GM18505 (cell line): ENCODE measurements at regions not wholly inside any gene's neighbourhood (a gene's known extent, or its start where the extent isn't known, plus 50 kb on each side); places are given as distances from the start of the nearest gene placed in this dataset.
"Not testable (repeated sequence)": the region's sequence is repeated elsewhere in the genome, so short reads cannot be mapped to it uniquely, and the experiment has no call there.

ENCODE experiments used
- ATAC-seq: cut with Tn5 transposase; IDR thresholded peaks from one replicate; pipeline ENCODE4 v1.9.1; 2021; ENCODE audit not compliant: unreplicated experiment
- POLR2A ChIP-seq: IDR thresholded peaks from 4 replicates; pipeline ENCODE4 v1.6.1; 2011; ENCODE audit warnings: borderline replicate concordance; ENCODE audit not compliant: insufficient read depth, insufficient read length; ENCODE audit errors: extremely low read depth

DNA sequence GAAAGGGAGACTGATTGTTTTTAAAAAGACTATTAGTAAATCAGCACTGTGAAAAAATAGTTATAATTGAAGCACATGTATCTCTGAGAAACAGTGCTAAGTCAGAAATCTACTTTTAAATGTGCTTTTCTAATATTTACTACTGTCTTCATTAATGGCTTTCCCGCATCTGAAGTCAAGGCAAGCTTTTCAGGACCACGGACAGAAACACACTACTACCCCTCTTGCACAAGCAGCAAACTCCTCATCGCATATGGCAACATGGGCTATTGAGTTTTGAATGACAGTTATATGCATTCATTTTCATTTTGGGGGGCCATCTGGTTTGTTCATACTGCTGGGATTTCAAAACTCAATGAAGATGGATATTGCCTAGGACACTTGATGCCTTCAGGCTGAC, 433.4 kb upstream of the CAMK1G start:
- no peak for TF ChIP-seq POLR2A
- ATAC-seq = no peak

- ATAC-seq = no peak
- TF ChIP-seq POLR2A = no peak
Observed at GRCh38 chr1:209153411-209153810, 430.1 kb upstream of the CAMK1G start.

- no peak for TF ChIP-seq POLR2A
- ATAC-seq = no peak
Observed at GRCh38 chr1:209154912-209155311, 428.6 kb upstream of the CAMK1G start.

- ATAC-seq = no peak
- no peak for TF ChIP-seq POLR2A
Observed at GRCh38 chr1:209155546-209155945, 428.0 kb upstream of the CAMK1G start.

DNA sequence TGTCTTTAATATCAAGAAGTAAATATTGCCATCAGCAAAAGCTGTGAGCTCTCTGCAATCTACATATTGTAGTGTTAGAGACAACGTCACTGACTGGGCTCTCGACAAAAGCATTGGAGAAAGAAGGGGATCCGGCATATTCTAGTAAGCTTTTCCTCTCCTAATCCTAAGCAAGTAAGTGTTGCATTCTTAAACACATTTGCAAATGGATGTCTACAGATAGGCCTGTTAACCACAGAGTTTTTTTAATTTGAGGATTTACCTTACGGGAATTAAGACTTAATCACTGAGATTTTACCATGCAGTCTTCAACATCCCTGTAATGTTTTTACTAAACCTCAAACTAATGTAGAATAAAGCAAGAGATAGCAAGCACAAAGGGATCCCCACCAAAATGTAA, 426.5 kb upstream of the CAMK1G start:
- no peak for ATAC-seq
- TF ChIP-seq POLR2A = no peak

GRCh38 chr1:209157546-209158249, 425.8 kb upstream of the CAMK1G start:
- no peak for ATAC-seq
- no peak for TF ChIP-seq POLR2A

DNA sequence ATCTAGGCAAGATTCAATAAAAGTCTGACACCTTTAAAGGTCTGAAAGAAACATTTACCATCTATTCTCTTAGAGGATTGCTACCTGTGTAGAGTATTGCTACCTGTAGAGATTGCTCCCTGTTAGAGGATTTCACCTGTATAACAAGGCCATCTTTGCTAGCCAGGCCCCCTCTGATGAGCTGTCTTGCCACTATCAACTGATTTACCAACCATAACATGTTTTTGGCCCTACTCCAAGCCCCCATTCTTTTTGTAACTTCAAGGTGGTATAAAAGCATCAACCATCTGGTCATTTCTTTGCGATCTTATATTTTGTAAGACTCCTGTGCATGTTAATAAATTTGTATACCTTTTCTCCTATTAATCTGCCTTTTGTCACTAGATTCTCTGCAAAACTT, 424.7 kb upstream of the CAMK1G start:
- ATAC-seq = no peak
- no peak for TF ChIP-seq POLR2A

DNA sequence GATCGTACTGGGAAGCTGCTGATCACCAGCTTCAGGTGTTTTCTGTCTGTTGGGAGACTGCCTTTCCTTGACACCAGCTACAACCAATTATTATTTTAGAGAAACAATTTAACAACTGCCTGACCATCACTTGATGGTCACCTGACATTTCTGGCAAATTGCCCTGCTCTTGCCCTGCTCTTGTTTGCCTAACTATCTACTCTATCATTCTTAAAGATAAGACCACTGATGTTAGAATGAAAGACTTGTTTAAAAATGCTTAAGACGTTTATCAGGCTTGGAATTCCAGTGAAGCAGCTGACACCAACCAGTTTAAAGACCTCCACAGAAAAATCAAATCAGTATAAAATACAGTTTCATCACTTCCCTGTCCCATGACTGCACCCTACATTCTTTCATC, 423.3 kb upstream of the CAMK1G start:
- ATAC-seq = no peak
- TF ChIP-seq POLR2A = no peak

DNA sequence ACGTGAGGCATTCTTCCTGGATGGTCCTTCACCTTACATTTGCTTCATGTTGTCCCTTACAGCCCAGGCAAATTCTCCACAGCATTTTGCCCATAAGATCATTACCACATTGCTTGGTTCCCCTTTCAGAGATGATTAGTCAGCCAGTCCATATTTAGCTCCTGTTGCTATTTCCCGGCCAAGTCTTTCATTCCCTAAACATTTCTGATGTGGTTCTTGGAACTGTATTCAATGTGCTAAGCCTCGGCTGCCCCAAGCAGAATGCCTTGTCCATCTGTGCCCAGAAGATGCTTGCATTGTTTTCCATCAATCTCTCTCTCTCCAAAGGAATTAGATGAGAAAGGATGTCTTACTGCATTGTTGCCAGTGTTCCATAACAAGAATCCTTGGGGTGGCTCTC, 420.9 kb upstream of the CAMK1G start:
- ATAC-seq = no peak
- TF ChIP-seq POLR2A = no peak

GRCh38 chr1:209168204-209168603, 415.3 kb upstream of the CAMK1G start:
- ATAC-seq = no peak
- TF ChIP-seq POLR2A = no peak

GRCh38 chr1:209171151-209171550, 412.4 kb upstream of the CAMK1G start:
- no peak for ATAC-seq
- no peak for TF ChIP-seq POLR2A

DNA sequence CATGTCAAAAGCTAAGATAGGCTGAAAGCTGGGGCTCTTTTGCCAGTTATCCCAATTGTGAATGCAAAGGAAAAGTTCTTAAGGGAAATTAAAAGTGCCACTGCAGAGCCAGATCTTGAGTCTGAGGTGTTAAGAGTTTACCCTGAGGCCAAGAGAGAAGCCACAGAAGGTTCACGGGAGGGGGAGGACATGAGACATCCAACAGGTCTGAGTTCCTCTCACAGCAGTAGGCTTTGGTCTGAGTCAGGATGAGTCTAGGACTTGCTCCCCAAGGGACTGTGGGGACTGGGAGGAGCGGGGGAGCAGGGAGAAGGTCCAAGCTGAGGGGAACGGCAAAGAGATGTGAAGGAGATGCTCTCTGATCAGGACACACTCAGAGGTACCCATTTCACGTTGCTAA, 411.2 kb upstream of the CAMK1G start:
- ATAC-seq = no peak
- no peak for TF ChIP-seq POLR2A

DNA sequence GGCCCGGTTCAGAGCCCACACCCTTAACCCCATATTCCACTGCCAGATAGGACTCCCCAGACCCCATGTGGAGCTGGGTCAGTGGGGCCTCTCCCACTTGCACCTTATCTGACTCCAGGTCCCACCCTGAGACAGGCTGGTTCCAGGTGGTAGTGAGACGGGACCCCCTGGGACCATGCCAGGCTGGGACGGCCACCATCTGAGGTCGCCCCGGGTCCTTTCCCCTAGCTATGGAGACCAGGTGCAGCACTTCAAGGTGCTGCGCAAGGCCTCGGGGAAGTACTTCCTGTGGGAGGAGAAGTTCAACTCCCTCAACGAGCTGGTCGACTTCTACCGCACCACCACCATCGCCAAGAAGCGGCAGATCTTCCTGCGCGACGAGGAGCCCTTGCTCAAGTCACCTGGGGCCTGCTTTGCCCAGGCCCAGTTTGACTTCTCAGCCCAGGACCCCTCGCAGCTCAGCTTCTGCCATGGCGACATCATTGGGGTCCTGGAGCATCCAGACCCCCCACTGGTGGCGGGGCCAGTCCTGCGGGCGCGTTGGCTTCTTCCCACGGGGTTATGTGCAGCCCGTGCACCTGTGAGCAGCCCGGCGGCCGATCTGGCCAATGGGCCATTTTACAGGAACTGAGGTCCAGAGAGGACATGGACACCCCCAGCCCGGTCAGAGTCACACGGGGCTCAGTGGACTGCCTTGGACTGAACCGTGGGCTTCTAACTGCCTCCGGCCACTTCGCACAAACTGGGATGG, 410.5 kb upstream of the CAMK1G start:
- ATAC-seq = not testable (repeated sequence)

DNA sequence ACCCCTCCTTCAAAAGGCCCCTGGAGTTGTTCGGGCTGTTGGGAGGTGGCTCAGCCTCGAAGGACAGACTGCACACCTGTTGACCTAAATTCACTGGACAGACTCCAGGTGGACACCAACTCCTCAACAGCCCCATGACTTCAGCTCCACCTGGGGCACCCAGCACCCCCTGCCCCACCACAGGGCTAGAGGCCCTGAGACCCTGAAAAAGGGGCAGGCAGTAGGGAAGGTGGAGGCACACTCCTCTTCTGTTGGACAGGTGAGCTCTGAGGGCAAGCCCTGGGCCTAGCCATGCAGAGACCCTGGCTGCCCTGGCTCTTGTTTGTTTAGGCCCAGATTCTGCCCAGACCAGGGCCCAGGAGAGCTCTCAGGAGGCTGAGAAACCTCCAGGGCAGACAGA, 409.7 kb upstream of the CAMK1G start:
- not testable (repeated sequence) for ATAC-seq
